ENCODE measurements at regions not wholly inside any gene's neighbourhood (a gene's known extent, or its start where the extent isn't known, plus 50 kb on each side); places are given as distances from the start of the nearest gene placed in this dataset.

DNA sequence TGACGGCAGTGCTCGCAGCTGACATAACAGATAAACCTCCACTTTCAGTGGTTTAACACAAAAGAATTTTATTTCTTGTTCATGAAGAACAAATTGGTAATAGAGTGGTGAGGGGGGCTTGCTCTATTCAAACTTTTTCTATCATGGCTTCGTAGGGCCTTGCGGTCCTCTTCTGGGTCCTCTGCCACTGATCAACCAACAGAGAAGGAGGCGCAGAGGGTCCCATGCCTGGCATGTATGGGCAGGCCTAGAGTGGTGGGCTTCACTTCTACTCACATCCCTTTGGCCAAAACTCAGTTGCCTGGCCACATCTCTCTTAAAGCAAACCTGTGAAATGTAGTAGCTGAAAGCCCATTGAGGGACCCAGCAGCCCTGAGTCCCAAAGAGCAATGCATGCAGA is 460.5 kb downstream of the SIPA1L2 start:
- TF ChIP-seq, protein P1, sequence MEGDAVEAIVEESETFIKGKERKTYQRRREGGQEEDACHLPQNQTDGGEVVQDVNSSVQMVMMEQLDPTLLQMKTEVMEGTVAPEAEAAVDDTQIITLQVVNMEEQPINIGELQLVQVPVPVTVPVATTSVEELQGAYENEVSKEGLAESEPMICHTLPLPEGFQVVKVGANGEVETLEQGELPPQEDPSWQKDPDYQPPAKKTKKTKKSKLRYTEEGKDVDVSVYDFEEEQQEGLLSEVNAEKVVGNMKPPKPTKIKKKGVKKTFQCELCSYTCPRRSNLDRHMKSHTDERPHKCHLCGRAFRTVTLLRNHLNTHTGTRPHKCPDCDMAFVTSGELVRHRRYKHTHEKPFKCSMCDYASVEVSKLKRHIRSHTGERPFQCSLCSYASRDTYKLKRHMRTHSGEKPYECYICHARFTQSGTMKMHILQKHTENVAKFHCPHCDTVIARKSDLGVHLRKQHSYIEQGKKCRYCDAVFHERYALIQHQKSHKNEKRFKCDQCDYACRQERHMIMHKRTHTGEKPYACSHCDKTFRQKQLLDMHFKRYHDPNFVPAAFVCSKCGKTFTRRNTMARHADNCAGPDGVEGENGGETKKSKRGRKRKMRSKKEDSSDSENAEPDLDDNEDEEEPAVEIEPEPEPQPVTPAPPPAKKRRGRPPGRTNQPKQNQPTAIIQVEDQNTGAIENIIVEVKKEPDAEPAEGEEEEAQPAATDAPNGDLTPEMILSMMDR (IDR thresholded peaks at IDR 0.05; ENCODE audit: insufficient read depth, low read length) = no peak
- TF ChIP-seq, protein P2, sequence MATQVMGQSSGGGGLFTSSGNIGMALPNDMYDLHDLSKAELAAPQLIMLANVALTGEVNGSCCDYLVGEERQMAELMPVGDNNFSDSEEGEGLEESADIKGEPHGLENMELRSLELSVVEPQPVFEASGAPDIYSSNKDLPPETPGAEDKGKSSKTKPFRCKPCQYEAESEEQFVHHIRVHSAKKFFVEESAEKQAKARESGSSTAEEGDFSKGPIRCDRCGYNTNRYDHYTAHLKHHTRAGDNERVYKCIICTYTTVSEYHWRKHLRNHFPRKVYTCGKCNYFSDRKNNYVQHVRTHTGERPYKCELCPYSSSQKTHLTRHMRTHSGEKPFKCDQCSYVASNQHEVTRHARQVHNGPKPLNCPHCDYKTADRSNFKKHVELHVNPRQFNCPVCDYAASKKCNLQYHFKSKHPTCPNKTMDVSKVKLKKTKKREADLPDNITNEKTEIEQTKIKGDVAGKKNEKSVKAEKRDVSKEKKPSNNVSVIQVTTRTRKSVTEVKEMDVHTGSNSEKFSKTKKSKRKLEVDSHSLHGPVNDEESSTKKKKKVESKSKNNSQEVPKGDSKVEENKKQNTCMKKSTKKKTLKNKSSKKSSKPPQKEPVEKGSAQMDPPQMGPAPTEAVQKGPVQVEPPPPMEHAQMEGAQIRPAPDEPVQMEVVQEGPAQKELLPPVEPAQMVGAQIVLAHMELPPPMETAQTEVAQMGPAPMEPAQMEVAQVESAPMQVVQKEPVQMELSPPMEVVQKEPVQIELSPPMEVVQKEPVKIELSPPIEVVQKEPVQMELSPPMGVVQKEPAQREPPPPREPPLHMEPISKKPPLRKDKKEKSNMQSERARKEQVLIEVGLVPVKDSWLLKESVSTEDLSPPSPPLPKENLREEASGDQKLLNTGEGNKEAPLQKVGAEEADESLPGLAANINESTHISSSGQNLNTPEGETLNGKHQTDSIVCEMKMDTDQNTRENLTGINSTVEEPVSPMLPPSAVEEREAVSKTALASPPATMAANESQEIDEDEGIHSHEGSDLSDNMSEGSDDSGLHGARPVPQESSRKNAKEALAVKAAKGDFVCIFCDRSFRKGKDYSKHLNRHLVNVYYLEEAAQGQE (IDR thresholded peaks at IDR 0.05; ENCODE audit: insufficient replicate concordance, low read depth) = no peak
- TF ChIP-seq POLR2AphosphoS5 (IDR thresholded peaks at IDR 0.05; ENCODE audit: low read depth) = no peak
